A204.1 (cell line): ENCODE measurements at regions not wholly inside any gene's neighbourhood (a gene's known extent, or its start where the extent isn't known, plus 50 kb on each side); places are given as distances from the start of the nearest gene placed in this dataset.

Experiments used
- FAIRE-seq: peaks from 2 replicates; lab custom pipeline; 2012; peaks lifted over from hg19 to GRCh38; lab: Jason Lieb, UNC

DNA sequence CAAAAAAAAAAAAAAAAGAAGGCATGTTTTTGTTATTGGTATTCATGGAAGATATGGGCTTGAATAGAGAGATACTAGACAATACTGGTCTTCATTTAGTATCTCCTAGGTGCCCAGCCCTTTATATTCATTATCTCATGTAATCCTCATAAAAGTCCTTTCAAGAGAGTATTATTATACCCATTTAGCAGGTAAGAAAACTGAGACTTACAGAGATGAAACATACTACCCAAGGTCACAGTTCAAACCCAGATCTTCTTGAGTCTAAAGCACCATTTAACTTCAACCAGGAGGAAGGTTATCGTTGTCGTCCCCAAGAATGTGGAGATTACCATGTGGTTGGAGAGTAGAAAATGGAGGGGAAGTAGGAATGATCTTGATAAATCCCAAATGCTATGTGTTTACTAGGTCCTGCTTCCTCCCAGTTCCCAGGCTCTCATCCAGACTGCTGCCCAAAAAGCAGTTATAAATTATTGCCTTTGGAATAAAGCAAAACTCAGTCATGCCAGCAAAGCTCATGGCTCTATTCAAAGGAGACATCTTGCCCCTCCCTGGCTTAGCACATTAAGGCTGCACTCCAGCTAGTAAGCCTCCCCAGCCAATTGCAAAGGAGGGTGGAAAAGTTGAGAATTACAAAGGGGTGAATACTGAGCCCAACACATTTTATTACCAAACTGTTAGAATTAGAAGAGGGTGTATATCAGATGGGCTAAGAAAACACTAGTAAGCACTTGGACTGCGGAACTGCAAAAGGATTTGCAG is 163.9 kb downstream of the PIK3R1 start:
- no peak for FAIRE-seq

DNA sequence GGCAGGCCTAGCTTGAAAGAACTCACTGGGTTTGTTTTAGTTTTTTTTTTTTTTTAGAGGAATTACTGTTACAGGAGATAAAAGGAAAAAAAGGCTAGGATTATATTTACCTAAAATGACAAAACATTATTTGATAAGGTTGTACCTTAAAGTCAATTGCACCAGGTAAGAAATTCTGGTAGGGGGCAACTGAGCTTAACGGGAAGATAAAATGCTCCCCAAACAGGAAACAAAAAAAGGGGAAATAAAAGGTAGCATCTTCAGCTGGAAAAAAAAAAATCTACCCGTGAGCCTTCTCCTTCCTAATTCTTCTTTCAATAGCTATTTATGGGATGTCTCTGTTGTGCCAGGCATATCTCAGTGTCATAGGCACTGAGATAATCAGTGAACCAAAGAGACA is 164.5 kb downstream of the PIK3R1 start:
- FAIRE-seq, result no peak

DNA sequence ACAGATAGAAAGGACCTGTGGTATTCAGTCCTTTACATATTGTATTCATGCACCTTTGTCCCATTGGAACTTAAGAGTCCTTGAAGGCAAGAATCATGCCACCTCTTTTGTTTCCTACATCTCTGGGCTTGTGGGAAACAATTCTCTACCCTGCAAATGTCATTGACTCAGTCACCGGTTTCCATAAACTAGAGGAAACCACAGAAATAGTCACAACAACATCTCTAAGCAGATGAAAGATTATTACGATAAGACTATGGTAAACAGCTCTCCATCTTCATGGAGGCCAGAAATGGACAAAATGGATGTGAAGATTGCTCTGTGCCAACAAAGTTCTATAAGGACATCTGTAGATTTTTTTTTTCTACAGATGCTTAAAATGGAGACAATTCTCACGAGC is 165.5 kb downstream of the PIK3R1 start:
- no peak for FAIRE-seq

DNA sequence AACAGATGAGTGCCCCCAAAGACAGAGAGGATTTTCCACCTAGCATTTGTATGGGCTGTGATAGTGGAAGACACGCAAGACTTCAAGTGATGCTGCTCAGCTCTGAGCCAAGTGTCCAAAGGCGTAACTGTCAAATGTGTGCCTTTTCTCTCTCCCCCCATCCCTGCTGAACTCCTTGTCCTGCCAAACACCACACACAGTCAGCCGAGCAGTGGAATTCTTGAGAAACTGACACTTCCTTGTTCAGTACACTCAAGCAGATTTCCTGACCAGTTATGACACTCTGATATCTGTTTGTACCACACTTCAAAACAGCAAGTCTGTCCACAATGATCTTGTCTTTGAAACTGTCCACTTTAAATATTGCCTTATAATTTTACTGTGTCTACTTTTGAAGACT is 166.4 kb downstream of the PIK3R1 start:
- no peak for FAIRE-seq

DNA sequence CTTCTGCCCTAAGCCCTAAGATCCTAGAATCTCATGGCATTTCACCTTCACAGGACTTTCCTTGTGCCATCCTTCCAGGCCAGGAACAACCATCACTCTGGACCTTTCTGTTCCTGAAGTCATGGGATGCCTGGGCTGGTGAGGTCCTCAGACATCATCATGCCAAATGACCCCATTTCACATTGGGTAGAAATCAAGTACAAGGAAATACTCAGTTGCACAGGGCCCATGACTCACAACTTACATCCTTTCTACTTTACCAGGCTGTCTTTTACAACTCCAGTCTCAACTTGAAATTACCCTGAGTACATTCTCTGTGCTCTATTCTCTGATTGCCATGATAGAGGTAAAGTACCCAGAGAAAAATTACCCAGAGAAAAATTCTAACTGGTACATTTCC is 167.1 kb downstream of the PIK3R1 start:
- no peak for FAIRE-seq

DNA sequence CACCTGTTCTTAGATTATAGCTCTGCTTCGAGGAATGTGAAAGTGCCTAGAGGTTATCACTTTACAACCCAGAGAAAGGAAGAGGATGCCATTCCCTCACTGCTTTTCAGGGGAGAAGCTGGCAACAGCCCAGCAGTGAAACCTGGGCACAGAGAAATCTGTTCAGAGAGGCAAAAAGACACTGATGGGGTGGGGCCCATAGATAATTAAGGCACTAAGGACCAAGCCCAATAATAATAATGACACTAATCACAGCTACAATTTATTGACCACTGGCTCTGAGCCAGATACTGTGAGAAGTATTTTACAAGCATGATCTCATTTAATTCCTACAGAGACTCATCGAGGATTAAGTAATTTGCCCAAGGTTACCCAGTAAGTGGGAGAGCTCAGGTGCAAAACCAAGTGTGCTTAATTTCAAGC is 168.3 kb downstream of the PIK3R1 start:
- no peak for FAIRE-seq

DNA sequence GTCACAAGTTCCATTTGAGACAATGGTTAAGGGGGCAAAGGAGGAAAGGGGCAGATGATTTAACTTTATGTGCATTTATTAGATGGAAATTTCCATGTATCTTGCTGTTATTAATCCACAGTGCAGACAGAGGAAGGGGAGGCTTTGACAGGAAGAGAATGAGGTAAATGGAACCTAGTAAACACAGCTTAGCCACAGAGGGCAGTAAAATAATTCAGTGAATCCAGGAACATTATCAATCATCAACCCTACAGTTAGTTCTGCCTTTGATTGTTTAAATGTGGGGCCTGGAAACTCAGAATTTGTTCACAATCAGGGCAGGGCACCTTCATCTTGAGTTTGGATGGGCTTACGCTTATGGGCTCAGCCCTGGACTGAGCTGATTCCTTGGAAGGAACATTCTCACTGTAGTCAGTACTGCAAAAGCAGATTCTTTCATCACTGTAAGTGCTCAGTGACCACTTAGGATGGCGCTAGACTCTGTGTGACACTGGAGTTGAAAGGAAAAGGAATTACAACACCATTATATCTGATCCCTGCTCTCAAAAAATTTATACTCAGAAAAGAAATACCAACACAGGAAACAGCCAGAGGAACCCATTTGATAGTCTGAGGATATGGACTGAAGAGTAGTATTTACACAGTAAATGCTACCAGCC is 169.5 kb downstream of the PIK3R1 start:
- FAIRE-seq, result no peak

DNA sequence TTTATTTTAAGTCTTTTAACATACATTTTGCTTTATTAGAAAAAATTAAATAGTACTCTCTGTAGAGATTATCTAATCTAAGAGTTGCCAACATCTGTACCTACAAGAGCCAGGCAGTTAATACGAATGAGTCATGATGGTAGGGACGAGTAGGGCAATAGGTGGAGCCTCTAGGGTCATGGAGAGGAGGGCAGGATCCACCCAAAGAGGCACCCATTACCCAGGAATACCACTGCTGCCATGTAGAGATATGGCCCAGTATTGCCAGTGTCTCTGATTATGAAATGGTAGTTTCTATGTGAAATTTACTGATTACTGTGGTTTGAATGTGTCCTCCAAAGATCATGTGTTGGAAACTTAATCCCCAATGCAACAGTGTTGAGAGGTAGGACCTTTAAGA is 170.4 kb downstream of the PIK3R1 start:
- FAIRE-seq, result no peak

DNA sequence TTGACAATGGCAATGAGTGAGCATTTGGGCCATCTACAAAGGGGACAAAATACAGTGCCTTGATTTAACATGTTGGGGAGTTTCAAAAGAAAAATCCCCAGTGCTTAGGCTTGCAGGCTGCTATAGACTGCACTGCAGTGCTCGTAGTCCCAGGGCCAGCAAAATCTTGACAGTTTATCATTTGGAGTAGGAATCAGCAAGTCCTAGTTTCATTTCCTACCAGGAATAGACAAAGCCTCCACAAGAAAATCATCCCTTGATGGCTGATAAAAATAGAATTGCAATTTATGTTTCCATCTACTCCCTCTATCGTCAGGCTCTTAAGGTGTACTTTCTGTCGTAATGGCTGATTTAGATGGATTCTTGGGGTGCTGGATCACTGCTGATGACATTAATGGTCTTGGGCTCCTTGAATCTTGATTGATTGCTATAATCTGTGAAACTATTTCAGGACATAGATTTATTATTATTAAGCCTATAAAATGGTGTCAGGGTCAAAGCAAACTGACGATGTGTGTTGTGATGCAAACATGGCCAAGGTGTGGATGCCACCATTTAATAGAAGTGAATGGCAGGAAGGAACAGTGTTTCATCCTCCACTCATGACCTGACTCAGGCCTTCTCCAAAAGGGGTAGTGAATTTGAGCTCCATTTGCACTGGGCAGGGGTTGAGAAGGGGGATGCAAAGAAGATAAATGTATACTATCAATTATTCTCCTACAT is 171.7 kb downstream of the PIK3R1 start:
- FAIRE-seq, result no peak

DNA sequence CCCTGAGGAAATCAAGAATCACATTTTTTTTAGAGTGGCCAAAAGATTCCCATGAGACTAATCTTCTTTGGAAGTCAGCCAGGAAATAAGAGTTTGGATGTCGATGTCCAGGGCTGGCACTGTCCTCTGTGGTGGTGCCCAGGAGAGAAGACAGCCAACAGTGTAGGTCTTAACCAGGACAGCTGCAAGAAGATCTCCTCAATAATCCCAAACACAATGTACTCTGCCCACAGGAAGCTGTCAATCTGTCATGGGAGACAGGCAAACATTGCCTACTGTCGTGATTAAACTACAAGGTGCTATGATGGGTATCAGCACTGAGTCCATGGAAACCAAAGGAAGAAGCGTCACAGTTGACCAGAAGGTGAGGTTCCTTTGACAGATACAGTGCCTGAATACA is 174.1 kb downstream of the PIK3R1 start:
- FAIRE-seq, result no peak

DNA sequence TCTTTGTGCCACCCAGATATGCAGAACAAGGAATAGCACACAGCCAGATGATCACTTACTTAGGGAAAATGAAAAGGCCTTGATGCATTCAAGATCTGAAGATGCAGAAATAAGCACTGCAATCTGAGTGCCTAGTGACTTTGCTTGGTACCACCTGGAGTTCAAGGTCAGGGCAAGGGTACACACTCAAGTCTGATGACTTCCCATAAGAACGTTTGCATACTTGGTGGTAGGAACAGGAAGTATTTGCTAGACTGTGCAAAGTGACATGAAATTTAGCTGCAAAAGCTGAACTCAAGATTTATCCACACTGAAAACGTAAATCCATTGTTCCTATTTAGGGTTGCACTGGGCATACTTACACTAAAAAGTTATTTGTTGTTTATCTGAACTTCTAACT is 177.1 kb downstream of the PIK3R1 start:
- no peak for FAIRE-seq

DNA sequence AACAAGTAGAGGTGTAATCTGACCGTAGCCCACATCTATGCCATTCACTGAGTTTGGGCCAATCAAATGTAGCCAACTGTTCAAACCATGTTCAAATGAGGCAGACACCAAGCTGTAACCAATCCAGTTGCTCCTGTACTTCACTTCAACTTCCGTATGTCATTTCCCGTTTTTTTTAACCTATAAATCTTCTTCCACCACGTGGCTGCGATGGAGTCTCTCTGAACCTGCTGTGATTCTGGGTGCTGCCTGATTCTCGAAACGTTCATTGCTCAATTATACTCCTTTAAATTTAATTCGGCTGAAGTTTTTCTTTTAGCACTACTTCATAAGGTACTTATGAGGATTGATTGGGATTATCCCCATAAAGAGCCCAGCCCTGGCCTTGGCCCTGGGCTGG is 179.7 kb downstream of the PIK3R1 start:
- no peak for FAIRE-seq

DNA sequence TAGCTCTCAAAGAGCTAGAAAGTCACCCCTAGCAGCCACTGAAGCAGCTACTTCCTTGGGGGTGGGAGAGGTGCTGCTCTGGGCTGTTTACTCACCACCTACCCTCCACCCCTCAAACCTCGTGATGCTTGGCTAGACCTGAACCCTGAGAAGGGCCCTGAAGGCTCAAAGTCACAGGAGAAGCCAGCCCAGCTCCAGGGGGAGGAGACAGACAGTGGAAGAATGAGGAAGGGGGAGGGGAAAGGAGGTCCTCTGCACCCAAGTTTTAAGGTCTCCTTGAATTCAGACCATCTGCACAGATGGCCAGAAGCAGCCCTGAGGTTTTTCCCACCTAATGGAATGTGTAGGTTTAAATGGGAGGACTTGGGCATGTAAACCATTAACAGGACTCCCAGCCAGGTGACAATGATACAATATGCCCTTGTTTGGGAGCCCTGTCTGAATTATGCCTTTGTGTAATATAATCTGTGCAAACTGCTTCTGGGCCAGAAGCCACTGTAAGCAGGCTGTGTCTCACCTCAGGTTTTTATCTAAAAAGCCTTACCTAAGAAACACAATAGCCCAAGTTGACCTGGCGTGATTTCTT is 180.5 kb downstream of the PIK3R1 start:
- FAIRE-seq, result no peak

DNA sequence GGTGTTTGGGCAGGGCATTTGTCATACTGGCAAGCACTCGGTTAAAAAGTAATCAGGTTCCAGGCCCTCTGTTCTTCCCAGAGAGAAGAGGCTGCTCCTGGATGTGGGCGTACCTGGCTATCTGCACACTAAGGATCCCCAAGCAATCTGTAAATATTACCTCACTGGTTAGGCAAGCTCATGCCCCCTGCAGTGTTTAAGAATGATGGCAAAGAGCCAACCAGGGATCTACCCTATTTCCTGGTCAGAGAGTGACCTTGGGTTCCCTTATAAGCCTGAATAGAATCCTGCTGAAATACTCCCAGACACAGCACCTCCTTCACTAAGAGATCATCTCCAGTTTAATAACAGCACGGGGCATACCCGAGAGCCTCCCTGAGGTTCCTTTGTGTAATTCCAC is 181.2 kb downstream of the PIK3R1 start:
- no peak for FAIRE-seq

DNA sequence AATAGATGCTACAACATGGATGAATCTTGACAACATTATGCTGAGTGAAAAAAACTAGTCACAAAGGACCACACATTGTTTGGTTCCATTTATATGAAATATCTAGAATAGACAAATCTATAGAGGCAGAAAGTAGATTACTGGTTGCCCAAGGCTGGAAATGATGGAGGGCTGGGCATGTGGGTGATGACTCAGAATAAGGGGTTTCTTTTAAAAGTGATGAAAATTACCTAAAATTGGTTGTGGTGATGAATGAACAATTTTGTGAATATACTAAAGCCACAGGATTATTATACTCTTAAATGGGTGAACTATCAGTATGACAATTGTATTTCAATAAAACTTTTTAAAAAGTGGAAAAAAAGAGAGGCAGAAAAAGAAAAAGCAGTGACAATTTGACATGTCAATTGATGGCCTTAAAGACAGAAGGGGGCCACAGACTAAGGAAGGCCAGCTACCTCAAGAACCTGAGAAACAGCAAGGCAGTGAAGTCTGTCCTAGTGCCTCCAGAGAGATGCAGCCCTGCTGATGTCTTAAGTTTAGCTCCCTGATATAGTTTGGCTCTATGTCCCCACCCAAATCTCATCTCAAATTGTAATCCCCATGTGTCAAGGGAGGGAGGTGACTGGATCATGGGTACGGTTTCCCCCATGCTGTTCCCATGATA is 182.7 kb downstream of the PIK3R1 start:
- FAIRE-seq, result no peak

DNA sequence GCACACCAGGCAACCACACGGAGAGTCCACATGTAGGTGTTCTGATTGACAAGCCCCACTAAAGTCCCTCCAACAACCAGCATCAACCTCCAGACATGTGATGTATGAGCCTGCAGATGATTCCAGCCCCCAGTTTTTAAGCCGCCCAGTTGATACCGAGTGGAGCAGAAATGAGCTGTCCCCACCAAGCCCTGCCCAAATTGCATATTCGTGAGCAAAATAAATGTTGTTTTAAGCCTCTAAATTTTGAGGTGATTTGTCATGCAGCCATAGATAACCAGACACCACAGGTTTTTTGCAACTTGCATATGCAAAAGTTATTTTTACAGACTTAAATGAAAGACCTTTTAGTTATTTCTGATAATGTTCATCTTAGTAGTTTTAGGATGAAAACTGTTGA is 187.7 kb downstream of the PIK3R1 start:
- no peak for FAIRE-seq

DNA sequence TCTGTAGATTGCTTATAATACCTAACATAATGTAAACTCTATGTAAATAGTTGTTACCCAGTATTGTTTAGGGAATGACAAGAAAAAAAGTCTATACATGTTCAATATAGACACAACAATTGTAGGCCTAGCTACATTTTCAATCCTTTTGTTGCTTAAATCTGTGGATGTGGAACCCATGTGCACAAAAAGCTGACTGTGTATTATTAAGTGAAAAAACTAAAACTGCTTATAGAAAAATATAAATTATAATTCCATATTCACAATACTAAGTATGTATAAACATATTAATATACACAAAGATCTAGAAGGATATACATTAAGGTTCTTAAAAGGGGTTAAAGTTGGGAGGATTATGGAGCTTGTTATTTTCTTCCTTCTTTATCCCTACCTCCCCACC is 188.7 kb downstream of the PIK3R1 start:
- no peak for FAIRE-seq

DNA sequence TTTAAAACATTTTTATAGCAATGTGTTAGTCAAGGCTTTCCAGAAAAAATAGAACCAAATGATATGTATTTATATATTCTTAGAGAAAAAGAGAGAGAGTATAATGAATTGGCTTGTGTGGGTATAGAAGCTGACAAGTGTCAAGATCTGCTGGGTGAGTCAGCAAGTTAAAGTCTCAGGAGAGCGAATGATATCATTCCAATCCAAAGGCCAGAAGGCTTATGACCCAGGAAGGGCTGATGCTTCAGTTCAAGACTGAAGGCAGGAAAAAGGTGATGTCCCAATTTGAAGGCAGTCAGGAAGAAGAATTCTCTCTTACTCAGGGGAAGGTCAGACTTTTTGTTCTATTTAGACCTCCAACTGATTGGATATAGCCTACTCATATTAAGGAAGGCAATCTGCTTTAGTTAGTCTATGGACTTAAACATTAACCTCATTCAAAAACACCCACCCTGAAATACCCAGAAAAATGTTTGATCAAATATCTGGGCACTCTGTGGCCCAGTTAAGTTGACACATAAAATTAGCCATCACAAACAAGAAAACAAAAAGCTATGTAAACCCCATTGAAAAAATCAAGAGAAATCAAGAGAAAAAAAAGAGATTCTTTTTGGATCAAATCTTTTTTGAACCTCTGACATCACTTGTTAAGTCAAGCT is 189.6 kb downstream of the PIK3R1 start:
- no peak for FAIRE-seq

DNA sequence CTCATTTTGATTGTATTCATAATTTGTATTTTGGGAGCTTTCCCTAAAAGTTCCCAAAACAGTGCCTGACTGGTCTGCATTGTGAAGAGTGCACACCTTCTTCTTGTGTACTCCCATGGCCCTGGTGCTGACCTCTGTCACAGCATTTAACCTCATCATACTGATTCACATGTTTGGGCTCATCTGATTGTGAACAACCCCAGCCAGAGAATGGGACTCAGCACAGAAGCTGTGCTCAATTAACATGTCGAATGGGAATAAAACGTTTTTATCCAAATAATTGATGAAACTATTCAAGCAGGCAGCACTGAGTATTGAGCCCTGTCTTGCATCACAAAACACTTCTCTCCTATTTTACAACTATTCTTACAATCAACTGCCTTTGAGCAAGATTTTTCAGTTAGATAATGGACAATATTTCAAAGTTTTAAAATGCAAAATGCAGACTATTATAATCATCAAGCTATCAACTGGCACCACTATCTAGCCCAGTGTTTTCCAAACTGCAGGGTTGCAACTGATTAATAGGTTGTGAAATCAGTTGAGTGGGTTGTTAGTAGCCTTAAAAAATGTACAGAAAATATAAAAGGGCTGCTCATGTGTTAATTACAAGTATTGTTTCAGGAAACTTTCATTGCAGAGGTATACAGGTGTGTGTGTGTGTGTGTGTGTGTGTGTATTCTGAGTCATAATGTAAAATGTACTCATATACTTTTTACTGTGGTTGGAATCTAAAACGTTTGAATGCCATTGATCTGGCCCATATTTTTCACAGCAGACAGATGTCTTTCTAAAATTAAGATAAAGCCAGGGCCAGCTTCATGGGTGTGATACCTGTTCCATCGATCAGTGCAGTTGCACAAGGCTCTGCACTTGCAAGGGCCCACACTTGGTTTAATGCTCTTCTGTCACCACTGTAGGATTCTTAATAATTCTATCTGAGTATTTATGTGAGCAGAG is 190.5 kb downstream of the PIK3R1 start:
- FAIRE-seq, result no peak

DNA sequence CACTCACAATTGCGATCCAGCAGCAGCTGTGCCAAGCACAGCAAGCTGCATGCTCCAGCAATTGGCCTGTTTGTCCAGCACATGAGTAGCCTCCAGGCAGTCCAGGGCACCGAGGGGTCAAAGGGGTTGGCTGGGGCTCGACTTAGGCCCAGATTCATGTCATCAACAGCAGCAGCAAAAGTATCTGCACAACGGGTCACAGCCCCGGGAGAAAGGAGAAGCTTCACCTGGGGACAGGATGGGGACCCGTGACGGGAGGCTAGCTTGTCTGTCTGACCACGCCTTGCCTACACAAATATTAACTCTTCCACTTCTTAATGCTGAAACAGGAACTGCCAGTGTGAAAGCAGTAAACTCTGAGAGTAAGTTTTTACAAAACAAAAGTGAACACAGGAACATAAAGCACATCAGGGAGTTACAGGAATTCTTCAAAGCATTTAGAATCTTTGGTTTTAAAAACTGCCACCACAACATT is 191.2 kb downstream of the PIK3R1 start:
- FAIRE-seq, result no peak
